IMR-90 (cell line): ENCODE measurements at regions not wholly inside any gene's neighbourhood (a gene's known extent, or its start where the extent isn't known, plus 50 kb on each side); places are given as distances from the start of the nearest gene placed in this dataset.

Source experiments
- BHLHE40 ChIP-seq: fragments of 150-350 bp; IDR thresholded peaks from 2 replicates; pipeline ENCODE4 v1.6.1; 2016; ENCODE audit warnings: mild to moderate bottlenecking, low read depth, low read length
- CEBPB ChIP-seq: IDR thresholded peaks from 2 replicates; pipeline ENCODE4 v1.6.1; 2012; ENCODE audit warnings: low read depth, low read length, improper control_type of control experiment
- CTCF ChIP-seq: conservative IDR thresholded peaks from 2 replicates; pipeline ENCODE4 v1.5.1; 2012; ENCODE audit warnings: mild to moderate bottlenecking, low read depth, low read length, improper control_type of control experiment
- FOS ChIP-seq: fragments of 150-350 bp; IDR thresholded peaks from 2 replicates; pipeline ENCODE4 v1.6.1; 2016; ENCODE audit warnings: low read depth, low read length
- MAFK ChIP-seq: IDR thresholded peaks from 2 replicates; pipeline ENCODE4 v1.6.1; 2012; ENCODE audit warnings: low read depth, low read length, improper control_type of control experiment
- MXI1 ChIP-seq: IDR thresholded peaks from 2 replicates; pipeline ENCODE4 v1.6.1; 2012; ENCODE audit warnings: low read depth, mild to moderate bottlenecking, low read length, moderate library complexity, borderline replicate concordance
- POLR2A ChIP-seq: IDR thresholded peaks from 2 replicates; pipeline ENCODE4 v1.6.1; 2012; ENCODE audit warnings: mild to moderate bottlenecking, low read depth, low read length
- RAD21 ChIP-seq: IDR thresholded peaks from 2 replicates; pipeline ENCODE4 v1.6.1; 2012; ENCODE audit warnings: low read length, improper control_type of control experiment
- RCOR1 ChIP-seq: IDR thresholded peaks from 2 replicates; pipeline ENCODE4 v1.6.1; 2012; ENCODE audit warnings: mild to moderate bottlenecking, low read length, improper control_type of control experiment; ENCODE audit not compliant: insufficient replicate concordance
- SMC3 ChIP-seq: fragments of 150-350 bp; IDR thresholded peaks from 2 replicates; pipeline ENCODE4 v1.6.1; 2016; ENCODE audit warnings: low read depth, mild to moderate bottlenecking, antibody characterized with exemption, low read length, moderate library complexity
- USF2 ChIP-seq: fragments of 150-350 bp; IDR thresholded peaks from 2 replicates; pipeline ENCODE4 v1.6.1; 2017; ENCODE audit warnings: mild to moderate bottlenecking, antibody characterized with exemption, low read length, low read depth

- TF ChIP-seq CTCF (no peak), POLR2A (no peak), MXI1 (no peak), USF2 (no peak), MAFK (no peak), CEBPB (no peak), SMC3 (no peak), BHLHE40 (no peak), FOS (no peak), RAD21 (no peak), RCOR1 (no peak)
Observed at GRCh38 chr18:29169599-29169998, 992.7 kb upstream of the CDH2 start.
